ENCODE measurements at regions not wholly inside any gene's neighbourhood (a gene's known extent, or its start where the extent isn't known, plus 50 kb on each side); places are given as distances from the start of the nearest gene placed in this dataset.

GRCh38 chr7:35856175-35856574 lies 55.3 kb downstream of the SEPTIN7 start:
- TF ChIP-seq POLR2A (IDR thresholded peaks at IDR 0.05) (no peak), CTCF (IDR thresholded peaks at IDR 0.05) (no peak)
